Keratinocyte (primary cell): ENCODE measurements at regions not wholly inside any gene's neighbourhood (a gene's known extent, or its start where the extent isn't known, plus 50 kb on each side); places are given as distances from the start of the nearest gene placed in this dataset.

ENCODE experiments used
- DNase-seq: peaks from one replicate; pipeline ENCODE4 v3.0.0-alpha.2; 2011; ENCODE audit warnings: low read depth, missing footprints, low spot score
- FAIRE-seq: peaks from 2 replicates; lab custom pipeline; 2011; peaks lifted over from hg19 to GRCh38; lab: Jason Lieb, UNC
- H2AFZ ChIP-seq: 2 replicates; pipeline ENCODE4 v1.6.0; 2012; ENCODE audit warnings: low read length, control low read depth, inconsistent platforms; ENCODE audit not compliant: control insufficient read depth
- H3K27ac ChIP-seq: 2 replicates; pipeline ENCODE4 v1.5.1; 2011; ENCODE audit warnings: low read length; ENCODE audit not compliant: control insufficient read depth, insufficient read depth
- H3K27me3 ChIP-seq: 3 replicates; pipeline ENCODE4 v1.6.0; 2011; ENCODE audit warnings: low read length; ENCODE audit not compliant: control insufficient read depth, insufficient read depth; ENCODE audit errors: extremely low read depth
- H3K36me3 ChIP-seq, 2 experiments: 2 replicates in 1 of 2; 3 replicates in 1 of 2; pipeline ENCODE4 v1.5.1; 2011; ENCODE audit warnings: low read length in 2 of 2, mild to moderate bottlenecking in 1 of 2; ENCODE audit not compliant: control insufficient read depth in 2 of 2, insufficient read depth in 2 of 2; ENCODE audit errors: extremely low read depth in 1 of 2
- H3K4me1 ChIP-seq: 3 replicates; pipeline ENCODE4 v1.5.1; 2011; ENCODE audit warnings: low read length; ENCODE audit not compliant: control insufficient read depth, insufficient read depth; ENCODE audit errors: extremely low read depth
- H3K4me2 ChIP-seq: 3 replicates; pipeline ENCODE4 v1.6.0; 2011; ENCODE audit warnings: low read depth, low read length; ENCODE audit not compliant: control insufficient read depth, insufficient read depth; ENCODE audit errors: extremely low read depth
- H3K4me3 ChIP-seq, 3 experiments: fragments of 200-600 bp in 1 of 3; sonication (generic) in 1 of 3; 2 replicates in 2 of 3; 3 replicates in 1 of 3; pipeline ENCODE4 v1.5.1; 2011 to 2016; ENCODE audit warnings: low read length in 3 of 3, mild to moderate bottlenecking in 3 of 3, control low read depth in 2 of 3, inconsistent platforms in 1 of 3, low read depth in 1 of 3, mixed read lengths in 1 of 3, mixed run types in 1 of 3, moderate library complexity in 1 of 3; ENCODE audit not compliant: control insufficient read depth in 2 of 3, insufficient read depth in 2 of 3; ENCODE audit errors: extremely low read depth in 1 of 3
- H3K79me2 ChIP-seq: 2 replicates; pipeline ENCODE4 v1.6.0; 2012; ENCODE audit warnings: low read length; ENCODE audit not compliant: control insufficient read depth, insufficient read depth
- H3K9ac ChIP-seq: 3 replicates; pipeline ENCODE4 v1.6.0; 2011; ENCODE audit warnings: low read length; ENCODE audit not compliant: control insufficient read depth, insufficient read depth; ENCODE audit errors: extremely low read depth
- H3K9me1 ChIP-seq: 3 replicates; pipeline ENCODE4 v1.6.0; 2011; ENCODE audit warnings: low read length; ENCODE audit not compliant: control insufficient read depth, insufficient read depth; ENCODE audit errors: extremely low read depth
- H3K9me3 ChIP-seq: 2 replicates; pipeline ENCODE4 v1.5.1; 2012; ENCODE audit warnings: low read depth, low read length; ENCODE audit not compliant: control insufficient read depth
- H4K20me1 ChIP-seq: 3 replicates; pipeline ENCODE4 v1.6.0; 2011; ENCODE audit warnings: low read length; ENCODE audit not compliant: control insufficient read depth, insufficient read depth; ENCODE audit errors: extremely low read depth
- CTCF ChIP-seq, 3 experiments: IDR thresholded peaks in 1 of 3; conservative IDR thresholded peaks in 1 of 3; optimal IDR thresholded peaks in 1 of 3; 2 replicates in 2 of 3; 3 replicates in 1 of 3; pipeline versions ENCODE3 to v1.5.1; 2011; ENCODE audit warnings: low read length in 3 of 3, mild to moderate bottlenecking in 3 of 3, moderate library complexity in 2 of 3, control low read depth in 1 of 3, inconsistent platforms in 1 of 3; ENCODE audit not compliant: insufficient read depth in 2 of 3; ENCODE audit errors: extremely low read depth in 1 of 3
- EZH2 ChIP-seq: IDR thresholded peaks from one replicate; pipeline ENCODE4 v1.6.1; 2012; ENCODE audit warnings: inconsistent platforms, mild to moderate bottlenecking, low read length, moderate library complexity
- dilution Hi-C: fragments of 300-500 bp; cut with MboI; formaldehyde crosslinking; loops from one replicate; pipeline ENCODE4 v1.7.0; 2020; ENCODE audit warnings: low sequenced_read_pairs; ENCODE audit not compliant: extremely low pct_ligation_motif_present

DNA sequence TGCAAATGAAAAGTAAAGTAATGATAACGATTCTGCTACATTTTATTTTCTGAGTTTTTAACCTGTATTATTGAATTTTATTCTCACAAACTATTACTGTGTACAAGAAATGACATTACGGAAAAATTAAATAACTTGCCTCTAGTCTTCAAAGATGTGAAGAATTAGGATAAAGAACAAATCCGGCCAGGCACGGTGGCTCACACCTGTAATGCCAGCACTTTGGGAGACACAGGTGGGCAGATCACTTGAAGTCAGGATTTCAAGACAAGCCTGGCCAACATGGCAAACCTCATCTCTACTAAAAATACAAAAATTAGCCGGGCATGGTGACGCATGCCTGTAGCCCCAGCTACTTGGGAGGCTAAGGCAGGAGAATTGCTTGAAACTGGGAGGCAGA is 1584.4 kb upstream of the SEL1L start:
- no peak overlapping the region for H3K27ac ChIP-seq
- H3K4me3 ChIP-seq = no peak overlapping the region
- no peaks in the 10 kb centered on the region for H3K36me3 ChIP-seq
- H4K20me1 ChIP-seq = no peaks in the 10 kb centered on the region
- no peak overlapping the region for H3K4me2 ChIP-seq
- H3K4me1 ChIP-seq = no peaks in the 10 kb centered on the region
- dilution Hi-C loops = no loop called here
- H2AFZ ChIP-seq = no peak overlapping the region
- TF ChIP-seq CTCF (optimal IDR thresholded peaks at IDR 0.05 in 1 of 3, IDR thresholded peaks at IDR 0.05 in 1 of 3, conservative IDR thresholded peaks at IDR 0.05 in 1 of 3; ENCODE audit: extremely low read depth in 1 of 3, insufficient read depth in 2 of 3, low read length in 3 of 3) = no peak
- TF ChIP-seq EZH2 = no peak
- FAIRE-seq = no peak
- DNase-seq = no peak
- no peak overlapping the region for H3K9ac ChIP-seq
- H3K9me1 ChIP-seq = no peaks in the 10 kb centered on the region
- H3K79me2 ChIP-seq = no peaks in the 10 kb centered on the region
- H3K27me3 ChIP-seq = no peaks in the 10 kb centered on the region
- H3K9me3 ChIP-seq = no peaks in the 10 kb centered on the region

- dilution Hi-C loops = no loop called here
Measured at GRCh38 chr14:83120187-83120586, 1586.5 kb upstream of the SEL1L start.

More at GRCh38 chr14:83120187-83120586, 1586.5 kb upstream of the SEL1L start:
- FAIRE-seq = no peak
- Histone ChIP-seq H4K20me1 (no peaks in the 10 kb centered on the region), H2AFZ (no peak overlapping the region), H3K36me3 (no peaks in the 10 kb centered on the region), H3K4me2 (no peak overlapping the region), H3K27ac (no peak overlapping the region), H3K9me3 (no peaks in the 10 kb centered on the region), H3K27me3 (no peaks in the 10 kb centered on the region), H3K79me2 (no peaks in the 10 kb centered on the region), H3K9ac (no peak overlapping the region), H3K4me1 (no peaks in the 10 kb centered on the region), H3K4me3 (no peak overlapping the region), H3K9me1 (no peaks in the 10 kb centered on the region)
- DNase-seq = no peak
- TF ChIP-seq CTCF (optimal IDR thresholded peaks at IDR 0.05 in 1 of 3, IDR thresholded peaks at IDR 0.05 in 1 of 3, conservative IDR thresholded peaks at IDR 0.05 in 1 of 3; ENCODE audit: extremely low read depth in 1 of 3, insufficient read depth in 2 of 3, low read length in 3 of 3) = no peak
- TF ChIP-seq EZH2 = no peak
